GM21786 (cell line): ENCODE measurements at regions not wholly inside any gene's neighbourhood (a gene's known extent, or its start where the extent isn't known, plus 50 kb on each side); places are given as distances from the start of the nearest gene placed in this dataset.

Experiments used
- ATAC-seq: cut with Tn5 transposase; IDR thresholded peaks from one replicate; pipeline ENCODE4 v1.9.1; 2021; ENCODE audit not compliant: unreplicated experiment

DNA sequence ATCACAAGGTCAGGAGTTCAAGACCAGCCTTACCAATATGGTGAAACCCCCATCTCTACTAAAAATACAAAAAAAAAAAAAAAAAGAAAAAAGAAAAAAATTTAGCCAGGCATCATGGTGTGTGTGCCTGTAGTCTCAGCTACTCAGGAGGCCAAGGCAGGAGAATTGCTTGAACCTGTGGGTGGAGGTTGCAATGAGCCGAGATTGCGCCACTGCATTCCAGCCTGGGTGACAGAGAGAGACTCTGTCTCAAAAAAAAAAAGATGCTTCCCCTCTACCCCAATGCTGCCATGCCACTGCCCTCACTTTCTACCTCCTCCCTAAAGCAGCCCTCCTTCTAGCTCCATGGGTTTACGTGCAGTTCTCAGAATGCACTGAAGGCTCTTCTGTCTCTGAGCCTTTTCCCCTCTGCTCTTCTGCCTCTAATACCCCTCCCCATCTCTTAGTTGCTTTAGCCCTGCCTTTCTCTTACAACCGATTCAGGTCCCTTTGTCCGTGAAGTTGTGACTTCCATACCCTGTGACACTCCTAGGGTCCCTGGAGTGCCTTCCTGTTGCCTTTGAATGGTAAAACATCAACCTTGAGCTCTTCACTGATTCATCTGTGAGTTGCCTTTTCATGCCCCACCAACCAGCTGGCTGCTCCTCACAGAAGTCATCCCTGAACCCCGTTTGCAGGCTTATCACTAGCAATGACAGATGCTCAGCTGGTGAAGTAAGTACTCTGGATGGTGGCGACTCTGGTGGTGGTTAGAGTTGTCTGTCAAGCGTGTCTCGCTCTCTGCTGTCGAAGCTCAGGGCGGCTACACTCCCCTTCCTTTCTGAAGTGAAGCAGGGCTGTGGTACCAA is 234.9 kb downstream of the RHOU start:
- ATAC-seq: no peak

GRCh38 chr1:228972576-228972975 is 237.3 kb downstream of the RHOU start:
- ATAC-seq: no peak

DNA sequence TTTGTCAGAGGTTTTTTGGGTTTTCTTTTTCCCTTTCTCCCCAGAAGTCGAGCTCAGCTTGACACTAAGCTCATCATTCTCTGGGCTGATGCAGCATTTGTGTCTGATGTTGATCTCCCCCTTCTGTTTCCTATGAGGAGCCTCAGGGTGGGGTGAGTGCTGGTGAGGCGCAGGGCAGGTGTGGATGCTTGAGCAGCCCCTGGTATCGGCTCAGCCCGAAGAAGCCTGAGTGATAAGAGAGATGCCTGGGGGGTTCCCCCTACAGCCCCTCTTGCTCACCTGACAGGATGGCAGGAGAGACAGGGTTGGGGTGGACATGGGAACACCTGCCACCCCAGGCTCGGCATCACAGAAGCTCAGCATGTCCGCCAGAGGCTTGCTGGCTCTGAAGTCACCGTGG is 239.0 kb downstream of the RHOU start:
- no peak for ATAC-seq

DNA sequence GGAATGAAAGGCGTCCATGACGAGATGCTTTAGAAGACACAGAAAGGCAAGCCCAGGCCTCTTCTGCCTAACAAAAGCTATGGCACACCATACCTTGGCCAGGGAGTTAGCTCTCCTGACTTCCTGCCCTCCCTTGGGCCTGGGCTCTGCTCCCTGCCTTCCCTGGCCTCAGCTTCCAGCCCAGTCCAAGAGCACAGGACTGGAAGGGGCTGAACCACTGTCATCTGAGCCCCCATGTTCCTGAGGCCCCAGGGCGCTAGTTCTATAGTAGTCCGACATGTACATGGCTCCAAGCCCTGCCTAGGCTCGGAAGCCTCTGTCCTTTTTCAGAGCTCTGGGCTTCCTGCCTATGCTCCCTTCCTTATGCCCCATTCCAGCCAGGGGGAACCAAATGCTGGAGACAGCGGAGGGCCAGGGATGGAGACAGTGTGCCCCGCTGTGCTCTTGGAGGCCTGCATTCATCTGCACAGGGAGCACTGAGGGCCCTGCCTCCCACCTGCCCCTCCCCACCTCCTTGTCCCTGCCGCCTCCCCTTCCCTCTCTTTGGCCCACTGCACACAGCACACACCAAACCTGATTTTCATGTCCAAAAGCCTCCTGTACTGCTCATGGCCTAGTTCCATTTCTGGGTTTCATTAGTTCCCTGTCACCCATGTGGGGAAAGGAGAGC is 240.1 kb downstream of the RHOU start:
- ATAC-seq: no peak

- ATAC-seq: no peak
Observed at GRCh38 chr1:228976316-228976715, 241.0 kb downstream of the RHOU start.

DNA sequence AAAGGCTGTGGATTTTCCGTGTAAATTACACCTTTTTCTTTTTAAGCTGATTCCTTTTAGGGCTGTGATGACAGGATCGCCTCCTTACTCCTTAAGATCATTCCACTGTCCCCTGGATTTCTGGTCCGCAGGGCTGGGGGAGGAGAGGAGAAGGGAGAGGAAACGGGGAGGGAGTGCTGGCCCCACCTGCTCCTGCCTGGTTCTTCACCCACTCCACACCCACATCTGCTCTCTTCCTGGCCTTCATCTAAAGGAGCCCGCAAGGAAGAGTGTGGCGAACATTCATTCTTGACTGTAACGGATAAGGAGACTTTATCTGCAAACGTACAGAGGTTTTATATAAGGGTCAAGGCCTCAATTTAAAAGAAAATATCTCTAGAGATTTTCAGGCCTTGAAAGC is 242.0 kb downstream of the RHOU start:
- ATAC-seq: no peak

- no peak for ATAC-seq
Observed at GRCh38 chr1:228977741-228978140, 242.5 kb downstream of the RHOU start.

GRCh38 chr1:228978484-228979324 is 243.4 kb downstream of the RHOU start:
- ATAC-seq: no peak

- ATAC-seq: no peak
Observed at GRCh38 chr1:228979325-228979699, 244.0 kb downstream of the RHOU start.

DNA sequence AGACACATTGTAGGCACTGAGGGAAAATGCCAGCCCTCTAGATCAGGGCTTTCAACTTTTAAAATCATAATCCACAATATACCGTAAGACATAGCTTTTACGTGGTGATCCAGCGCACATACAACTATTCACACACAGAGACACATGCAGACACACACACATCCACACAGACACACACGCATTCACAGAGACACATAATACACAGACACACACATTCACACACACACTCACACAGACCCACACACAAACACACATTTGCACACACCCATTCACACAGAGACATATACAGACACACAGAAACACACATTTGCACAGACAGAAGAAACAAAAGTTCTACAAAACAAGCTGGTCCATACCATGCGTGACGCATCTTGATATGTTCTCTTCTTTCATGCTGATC is 244.5 kb downstream of the RHOU start:
- ATAC-seq: no peak

GRCh38 chr1:228980232-228980937 is 245.1 kb downstream of the RHOU start:
- no peak for ATAC-seq

DNA sequence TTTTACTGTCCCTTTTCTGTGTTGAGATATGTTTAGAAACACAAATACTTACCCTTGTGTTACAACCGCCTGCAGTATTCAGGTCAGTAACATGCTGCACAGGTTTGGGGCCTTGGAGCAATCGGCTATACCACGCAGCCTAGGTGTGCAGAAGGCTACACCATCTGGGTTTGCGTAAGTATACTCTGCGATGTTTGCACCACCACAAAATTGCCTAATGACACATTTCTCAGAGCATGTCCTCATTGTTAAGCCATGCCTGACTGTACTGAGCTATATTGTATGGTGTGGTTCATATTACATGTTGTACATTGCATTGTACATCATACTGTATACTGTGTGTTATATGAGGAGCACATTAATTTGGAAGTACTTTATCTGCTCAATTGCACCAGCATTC is 247.4 kb downstream of the RHOU start:
- no peak for ATAC-seq

DNA sequence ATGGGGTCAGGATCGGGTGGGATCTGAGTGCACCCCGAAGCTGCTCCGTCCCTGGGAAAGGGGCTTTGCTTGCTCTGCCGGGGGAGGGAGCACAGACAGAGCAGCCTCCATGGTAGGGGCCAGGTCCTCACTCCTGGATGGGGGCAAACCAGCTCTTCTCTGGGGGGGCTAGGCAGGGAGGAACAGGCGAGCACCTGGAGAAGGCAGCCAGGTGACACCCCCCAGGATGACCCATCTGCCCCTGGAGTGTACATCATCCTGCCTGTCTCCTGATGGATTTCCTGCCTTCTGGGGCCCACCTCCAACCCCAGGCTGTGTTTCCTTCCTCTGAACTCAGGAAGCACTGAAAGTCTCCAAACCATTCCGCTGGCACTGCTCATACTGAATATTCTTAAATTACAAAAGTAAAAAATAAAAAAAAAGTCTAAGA is 248.0 kb downstream of the RHOU start:
- no peak for ATAC-seq

GRCh38 chr1:228983661-228984060 is 248.4 kb downstream of the RHOU start:
- ATAC-seq: no peak

- no peak for ATAC-seq
Observed at GRCh38 chr1:228984107-228984506, 248.8 kb downstream of the RHOU start.

- no peak for ATAC-seq
Observed at GRCh38 chr1:228984646-228985631, 249.7 kb downstream of the RHOU start.

DNA sequence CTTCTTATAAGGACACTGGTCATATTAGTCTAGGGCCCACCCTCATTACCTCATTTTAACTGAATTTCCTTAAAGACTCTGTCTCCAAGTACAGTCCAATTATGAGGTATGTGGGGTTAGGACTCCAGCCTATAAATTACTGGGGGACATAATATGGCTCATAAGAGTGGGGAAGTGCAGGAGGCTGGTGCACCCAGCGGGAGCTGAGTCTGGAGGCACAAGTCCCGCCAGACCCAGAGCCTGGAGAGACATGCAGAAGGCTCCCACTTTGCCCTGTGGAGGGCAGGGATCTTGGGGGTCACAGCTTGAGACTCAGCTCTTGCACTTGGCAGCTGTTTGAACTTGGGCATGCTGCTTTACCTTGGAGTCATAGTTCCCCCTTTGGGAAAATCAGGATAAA is 250.4 kb downstream of the RHOU start:
- no peak for ATAC-seq

GRCh38 chr1:228986093-228986904 is 251.0 kb downstream of the RHOU start:
- no peak for ATAC-seq

GRCh38 chr1:228987286-228987685 is 252.0 kb downstream of the RHOU start:
- ATAC-seq: no peak
